GM21576 (cell line): ENCODE measurements at regions not wholly inside any gene's neighbourhood (a gene's known extent, or its start where the extent isn't known, plus 50 kb on each side); places are given as distances from the start of the nearest gene placed in this dataset.

ENCODE experiments used
- ATAC-seq: cut with Tn5 transposase; IDR thresholded peaks from one replicate; pipeline ENCODE4 v1.9.1; 2021; ENCODE audit warnings: mild to moderate bottlenecking, moderate library complexity; ENCODE audit not compliant: unreplicated experiment

- no peak for ATAC-seq
Measured at GRCh38 chr13:106797081-106797640, 229.2 kb upstream of the ARGLU1 start.

- no peak for ATAC-seq
Measured at GRCh38 chr13:106796280-106797047, 228.5 kb upstream of the ARGLU1 start.

- no peak for ATAC-seq
Measured at GRCh38 chr13:106795847-106796246, 227.9 kb upstream of the ARGLU1 start.

- no peak for ATAC-seq
Measured at GRCh38 chr13:106794117-106794516, 226.2 kb upstream of the ARGLU1 start.

GRCh38 chr13:106789911-106790310, 222.0 kb upstream of the ARGLU1 start:
- no peak for ATAC-seq

GRCh38 chr13:106786006-106786563, 218.1 kb upstream of the ARGLU1 start:
- ATAC-seq: no peak

GRCh38 chr13:106774621-106775020, 206.7 kb upstream of the ARGLU1 start:
- no peak for ATAC-seq

- ATAC-seq: no peak
Measured at GRCh38 chr13:106772006-106772601, 204.2 kb upstream of the ARGLU1 start.

- ATAC-seq: no peak
Measured at GRCh38 chr13:106768991-106769390, 201.1 kb upstream of the ARGLU1 start.

- ATAC-seq: no peak
Measured at GRCh38 chr13:106762708-106763107, 194.8 kb upstream of the ARGLU1 start.

GRCh38 chr13:106756446-106756845, 188.5 kb upstream of the ARGLU1 start:
- no peak for ATAC-seq

GRCh38 chr13:106755542-106755941, 187.6 kb upstream of the ARGLU1 start:
- no peak for ATAC-seq

- ATAC-seq: no peak
Measured at GRCh38 chr13:106753251-106753650, 185.3 kb upstream of the ARGLU1 start.

GRCh38 chr13:106752584-106753170, 184.7 kb upstream of the ARGLU1 start:
- no peak for ATAC-seq

GRCh38 chr13:106748785-106749184, 180.8 kb upstream of the ARGLU1 start:
- no peak for ATAC-seq

GRCh38 chr13:106744516-106744915, 176.6 kb upstream of the ARGLU1 start:
- ATAC-seq: no peak

GRCh38 chr13:106738186-106738678, 170.3 kb upstream of the ARGLU1 start:
- ATAC-seq: no peak

GRCh38 chr13:106736941-106737340, 169.0 kb upstream of the ARGLU1 start:
- ATAC-seq: no peak

GRCh38 chr13:106734198-106734597, 166.3 kb upstream of the ARGLU1 start:
- ATAC-seq: no peak

GRCh38 chr13:106723036-106723435, 155.1 kb upstream of the ARGLU1 start:
- no peak for ATAC-seq

- no peak for ATAC-seq
Measured at GRCh38 chr13:106722620-106723019, 154.7 kb upstream of the ARGLU1 start.
